ENCODE measurements at regions not wholly inside any gene's neighbourhood (a gene's known extent, or its start where the extent isn't known, plus 50 kb on each side); places are given as distances from the start of the nearest gene placed in this dataset.
"Not testable (repeated sequence)": the region's sequence is repeated elsewhere in the genome, so short reads cannot be mapped to it uniquely, and the experiment has no call there.

GRCh38 chr6:170040115-170040500, 250.8 kb downstream of the DLL1 start:
- no peak for DNase-seq

DNA sequence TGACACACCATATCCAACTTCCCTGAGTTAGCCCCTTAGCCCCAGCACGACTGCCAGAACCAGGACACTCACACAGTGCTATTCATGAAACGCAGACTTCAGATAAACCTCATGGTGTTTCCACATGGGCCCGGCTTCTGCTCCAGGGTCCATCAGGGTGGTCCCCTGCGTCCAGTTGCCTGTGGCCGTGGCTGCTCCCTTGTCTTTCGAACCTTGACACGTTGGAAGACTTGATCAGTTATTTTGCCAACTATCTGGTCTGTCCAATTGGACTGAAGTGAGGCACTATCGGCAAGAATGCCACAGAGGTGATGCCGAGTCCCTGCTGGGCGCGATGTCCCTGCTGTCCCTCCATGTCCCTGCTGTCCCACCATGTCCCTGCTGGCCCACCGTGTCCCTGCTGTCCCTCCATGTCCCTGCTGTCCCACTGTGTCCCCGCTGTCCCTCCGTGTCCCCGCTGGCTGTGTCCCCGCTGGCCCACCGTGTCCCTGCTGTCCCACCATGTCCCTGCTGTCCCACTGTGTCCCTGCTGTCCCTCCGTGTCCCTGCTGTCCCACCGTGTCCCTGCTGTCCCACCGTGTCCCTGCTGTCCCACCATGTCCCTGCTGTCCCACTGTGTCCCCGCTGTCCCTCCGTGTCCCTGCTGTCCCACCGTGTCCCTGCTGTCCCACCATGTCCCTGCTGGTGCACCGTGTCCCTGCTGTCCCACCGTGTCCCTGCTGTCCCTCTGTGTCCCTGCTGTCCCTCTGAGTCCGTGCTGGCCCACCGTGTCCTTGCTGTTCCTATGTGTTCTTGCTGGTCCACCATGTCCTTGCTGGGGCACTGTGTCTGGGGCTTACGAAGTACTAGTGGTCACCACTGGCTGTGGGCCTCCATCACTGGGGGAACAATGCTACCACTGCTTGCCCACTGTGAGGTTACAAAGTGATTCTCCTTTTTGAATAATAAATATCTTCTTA, 251.4 kb downstream of the DLL1 start:
- DNase-seq = no peak

GRCh38 chr6:170038708-170039107, 252.2 kb downstream of the DLL1 start:
- DNase-seq = no peak

GRCh38 chr6:170038251-170038650, 252.6 kb downstream of the DLL1 start:
- no peak for DNase-seq

DNA sequence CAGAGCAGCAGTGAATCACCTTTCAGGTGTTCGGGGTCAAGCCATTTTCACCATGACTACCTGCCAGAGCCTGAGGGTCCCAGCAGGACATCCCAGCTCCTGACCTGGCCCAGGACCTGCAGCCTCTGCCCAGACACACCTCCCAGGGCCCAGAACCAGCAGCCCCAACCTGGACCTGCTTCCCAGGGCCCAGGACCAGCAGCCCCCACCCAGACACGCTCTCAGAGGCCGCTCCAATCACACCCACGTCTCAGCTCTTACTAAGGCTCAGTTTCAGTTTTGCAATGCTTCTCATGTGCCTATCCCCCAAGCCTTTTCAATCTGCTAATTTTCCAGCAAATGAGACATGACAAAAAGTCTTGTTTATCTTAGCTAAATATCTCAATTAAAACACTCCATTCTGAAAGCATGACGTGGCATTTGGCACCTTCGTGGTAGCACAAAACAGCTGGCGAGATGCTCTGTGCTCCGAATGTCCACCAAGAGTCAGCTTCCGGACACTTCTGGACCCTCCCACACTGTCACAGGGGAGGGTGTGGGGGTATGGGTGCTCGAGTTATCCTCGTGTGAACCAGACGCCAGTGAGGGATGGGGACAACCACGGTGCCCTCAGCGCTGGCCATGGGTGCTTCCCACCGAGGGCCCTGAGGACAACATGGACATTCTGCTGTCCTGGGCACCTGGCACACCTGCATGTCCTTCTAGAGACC, 253.2 kb downstream of the DLL1 start:
- DNase-seq = no peak

GRCh38 chr6:170036916-170037315, 254.0 kb downstream of the DLL1 start:
- no peak for DNase-seq

- not testable (repeated sequence) for DNase-seq
Observed at GRCh38 chr6:170036367-170036766, 254.5 kb downstream of the DLL1 start.

- no peak for DNase-seq
Observed at GRCh38 chr6:170035901-170036304, 255.0 kb downstream of the DLL1 start.

DNA sequence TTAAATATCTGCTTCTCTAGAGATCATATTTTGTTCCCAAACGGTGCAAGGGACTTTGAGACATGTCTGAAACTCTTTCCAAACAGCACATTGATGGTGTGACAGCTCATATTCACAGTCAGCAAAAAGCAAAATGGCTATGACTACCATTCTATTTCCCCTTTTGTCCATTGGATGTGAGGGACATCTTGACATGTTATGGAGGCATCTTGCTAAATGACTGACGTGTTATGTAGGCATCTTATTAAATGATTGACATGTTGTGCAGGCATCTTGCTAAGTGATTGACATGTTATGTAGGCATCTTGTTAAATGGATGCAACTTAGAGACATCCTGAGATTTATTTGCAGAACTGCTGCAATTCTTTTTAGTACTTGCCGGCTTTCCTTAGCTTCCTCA, 255.8 kb downstream of the DLL1 start:
- no peak for DNase-seq

DNA sequence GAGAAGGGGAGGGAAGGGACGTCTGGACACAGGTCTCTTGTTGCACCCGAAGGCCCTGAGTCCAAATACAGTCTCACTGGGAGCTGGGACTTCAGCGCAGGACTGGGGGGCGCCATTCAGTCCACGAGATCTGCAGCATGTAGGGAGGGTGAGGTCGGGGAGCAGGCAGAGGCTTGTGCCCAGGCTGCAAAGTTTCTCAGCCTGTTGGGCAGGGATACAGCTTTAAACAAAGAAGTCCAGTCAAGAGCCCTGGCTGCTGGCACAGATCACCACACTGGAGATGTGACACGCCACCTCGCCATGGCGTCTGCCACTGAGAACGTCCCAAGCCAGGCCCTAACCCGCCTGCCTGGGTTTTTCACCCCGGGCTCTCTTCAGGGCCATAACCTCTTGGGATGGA, 256.6 kb downstream of the DLL1 start:
- no peak for DNase-seq

GRCh38 chr6:170033666-170034065, 257.2 kb downstream of the DLL1 start:
- DNase-seq = no peak

- no peak for DNase-seq
Observed at GRCh38 chr6:170032706-170033309, 258.1 kb downstream of the DLL1 start.

DNA sequence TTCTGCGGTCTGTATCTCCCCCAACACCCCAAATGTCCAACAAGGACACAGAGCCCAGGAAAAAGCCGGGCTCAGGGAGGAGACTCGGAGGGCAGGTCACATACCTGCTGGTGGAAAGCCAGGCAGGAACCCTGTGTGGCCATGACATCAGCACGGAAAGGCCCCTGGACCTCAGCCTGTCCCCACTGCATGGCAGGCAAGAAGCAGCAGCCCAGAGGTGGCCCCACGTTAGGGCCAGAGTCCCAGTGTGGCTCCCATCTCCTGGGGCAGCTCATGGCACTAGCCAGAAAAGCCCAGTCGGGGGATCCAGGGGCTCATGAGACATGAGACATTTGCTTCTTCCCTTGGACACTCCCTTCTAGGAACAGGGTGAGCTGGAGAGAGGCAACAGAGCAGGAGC, 258.7 kb downstream of the DLL1 start:
- DNase-seq = no peak

GRCh38 chr6:170031684-170032121, 259.2 kb downstream of the DLL1 start:
- no peak for DNase-seq

GRCh38 chr6:170030821-170031471, 259.9 kb downstream of the DLL1 start:
- DNase-seq = no peak

DNA sequence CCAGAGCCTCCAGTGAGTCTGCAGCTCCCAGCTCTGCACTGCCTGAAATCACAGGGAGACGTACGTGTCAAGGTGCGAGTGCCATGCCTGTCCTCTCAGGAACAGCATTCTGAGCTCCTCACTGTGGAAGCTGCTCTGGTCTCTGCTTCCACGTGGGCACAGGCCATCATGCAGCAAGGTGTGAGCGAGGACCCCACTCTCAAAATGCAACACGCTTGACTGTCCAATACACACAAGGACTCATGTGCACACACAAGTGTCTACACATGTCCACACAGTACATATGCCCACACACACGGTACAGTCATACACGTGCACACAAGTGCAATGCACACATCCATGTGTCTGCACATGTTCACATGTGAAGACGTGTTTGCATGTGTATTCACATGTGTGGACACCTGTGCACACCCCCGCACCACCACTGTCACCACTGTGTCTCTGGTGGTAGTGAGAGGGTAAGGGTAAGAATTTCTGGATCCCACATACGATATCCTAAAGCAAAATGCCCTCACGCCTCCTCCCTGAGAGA, 260.5 kb downstream of the DLL1 start:
- DNase-seq = no peak

- DNase-seq = no peak
Observed at GRCh38 chr6:170029416-170030283, 261.2 kb downstream of the DLL1 start.

DNA sequence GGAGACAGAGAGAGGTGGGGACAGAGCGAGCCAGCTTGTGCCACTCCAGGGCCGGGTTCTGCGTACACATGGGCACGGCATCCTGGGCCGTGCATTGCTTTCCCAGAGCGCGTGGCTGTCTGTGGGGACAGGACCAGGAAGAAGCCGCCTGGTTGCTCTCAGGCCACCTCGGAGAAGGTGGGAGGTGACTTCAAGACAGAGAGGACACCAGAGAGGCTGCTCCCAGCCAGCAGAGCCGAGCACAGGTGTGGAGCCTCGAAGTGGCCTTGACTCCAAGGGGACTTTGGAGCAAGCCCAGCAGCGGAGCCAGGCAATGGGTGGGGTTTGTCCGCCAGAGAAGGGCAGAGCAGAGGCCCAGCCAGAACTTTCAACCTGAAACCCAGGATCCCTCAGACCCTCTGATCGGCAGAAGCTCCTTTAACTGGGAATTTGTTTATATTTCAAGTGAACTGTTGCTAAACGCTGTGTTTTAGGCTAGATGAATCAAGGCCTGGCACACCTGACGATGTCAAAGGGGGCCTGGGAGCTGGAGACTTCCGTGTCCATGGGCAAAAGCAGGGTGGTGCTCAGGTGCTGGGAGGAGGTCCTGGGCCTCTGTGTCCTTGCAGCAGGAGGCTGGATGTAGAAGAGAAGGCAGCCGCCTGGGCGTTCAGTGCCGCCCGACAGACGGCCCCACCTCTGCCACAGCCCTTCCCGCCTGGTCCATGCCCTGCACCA, 262.1 kb downstream of the DLL1 start:
- DNase-seq = no peak

- DNase-seq = no peak
Observed at GRCh38 chr6:170027647-170028043, 263.2 kb downstream of the DLL1 start.

GRCh38 chr6:170026751-170027646, 263.9 kb downstream of the DLL1 start:
- DNase-seq = no peak

Data from NCI-H1694 (cell line).